Trophoblast cell (in vitro differentiated cells and primary cell): ENCODE measurements at regions not wholly inside any gene's neighbourhood (a gene's known extent, or its start where the extent isn't known, plus 50 kb on each side); places are given as distances from the start of the nearest gene placed in this dataset.

Experiments
- DNase-seq, 2 donors: peaks; one replicate each; pipeline ENCODE4 v3.0.0-alpha.2; 2016
- H2AFZ ChIP-seq: 2 replicates; pipeline ENCODE4 v1.6.1; 2013; ENCODE audit warnings: low read length, moderate library complexity, mild to moderate bottlenecking; ENCODE audit not compliant: insufficient read depth, poor library complexity
- H2AK5ac ChIP-seq: 2 replicates; pipeline ENCODE4 v1.6.1; 2013; ENCODE audit warnings: mild to moderate bottlenecking, low read length
- H2BK120ac ChIP-seq: 2 replicates; pipeline ENCODE4 v1.6.1; 2013; ENCODE audit warnings: low read length, mild to moderate bottlenecking, moderate library complexity; ENCODE audit not compliant: insufficient read depth, poor library complexity
- H2BK12ac ChIP-seq: 2 replicates; pipeline ENCODE4 v1.6.1; 2013; ENCODE audit warnings: mild to moderate bottlenecking, low read length, moderate library complexity
- H2BK5ac ChIP-seq: 2 replicates; pipeline ENCODE4 v1.6.1; 2013; ENCODE audit warnings: low read length, low read depth, moderate library complexity, mild to moderate bottlenecking; ENCODE audit not compliant: poor library complexity
- H3K14ac ChIP-seq: 2 replicates; pipeline ENCODE4 v1.6.1; 2013; ENCODE audit warnings: mild to moderate bottlenecking, low read length
- H3K18ac ChIP-seq: 2 replicates; pipeline ENCODE4 v1.6.1; 2013; ENCODE audit warnings: mild to moderate bottlenecking, low read length
- H3K23ac ChIP-seq: 2 replicates; pipeline ENCODE4 v1.6.1; 2013; ENCODE audit warnings: low read length
- H3K27ac ChIP-seq: 2 replicates; pipeline ENCODE4 v1.5.1; 2013; ENCODE audit warnings: low read depth, mild to moderate bottlenecking, inconsistent platforms, low read length, moderate library complexity
- H3K27me3 ChIP-seq: 2 replicates; pipeline ENCODE4 v1.6.1; 2013; ENCODE audit warnings: inconsistent platforms, mild to moderate bottlenecking, low read length, moderate library complexity; ENCODE audit not compliant: insufficient read depth
- H3K36me3 ChIP-seq, 2 experiments: 1 replicate in 1 of 2; 2 replicates in 1 of 2; pipeline ENCODE4 v1.6.1; 2013; ENCODE audit warnings: low read length in 2 of 2, mild to moderate bottlenecking in 2 of 2, moderate library complexity in 1 of 2; ENCODE audit not compliant: insufficient read depth in 2 of 2, control insufficient read depth in 1 of 2
- H3K4ac ChIP-seq: 2 replicates; pipeline ENCODE4 v1.6.1; 2013; ENCODE audit warnings: low read depth, mild to moderate bottlenecking, low read length, moderate library complexity
- H3K4me1 ChIP-seq, 2 experiments: 1 replicate in 1 of 2; 2 replicates in 1 of 2; pipeline ENCODE4 v1.6.1; 2013; ENCODE audit warnings: low read length in 2 of 2, mild to moderate bottlenecking in 2 of 2, moderate library complexity in 1 of 2; ENCODE audit not compliant: insufficient read depth in 2 of 2, control insufficient read depth in 1 of 2
- H3K4me2 ChIP-seq: 2 replicates; pipeline ENCODE4 v1.6.1; 2013; ENCODE audit warnings: inconsistent platforms, mild to moderate bottlenecking, low read length, moderate library complexity
- H3K4me3 ChIP-seq: 2 replicates; pipeline ENCODE4 v1.5.1; 2013; ENCODE audit warnings: mild to moderate bottlenecking, low read depth, low read length, inconsistent platforms
- H3K79me1 ChIP-seq: one replicate; pipeline ENCODE4 v1.6.1; 2013; ENCODE audit warnings: low read length
- H3K79me2 ChIP-seq: 2 replicates; pipeline ENCODE4 v1.6.1; 2013; ENCODE audit warnings: low read length, mild to moderate bottlenecking; ENCODE audit not compliant: control insufficient read depth, insufficient read depth, poor library complexity
- H3K9ac ChIP-seq: 2 replicates; pipeline ENCODE4 v1.6.1; 2013; ENCODE audit warnings: mild to moderate bottlenecking, low read length
- H3K9me3 ChIP-seq: 2 replicates; pipeline ENCODE4 v1.6.1; 2013; ENCODE audit warnings: low read depth, mild to moderate bottlenecking, control low read depth, inconsistent platforms, low read length; ENCODE audit not compliant: insufficient read depth
- H4K12ac ChIP-seq: 2 replicates; pipeline ENCODE4 v1.6.1; 2013; ENCODE audit warnings: low read depth, mild to moderate bottlenecking, low read length, moderate library complexity
- H4K8ac ChIP-seq: 2 replicates; pipeline ENCODE4 v1.6.1; 2013; ENCODE audit warnings: low read depth, mild to moderate bottlenecking, low read length, moderate library complexity
- H4K91ac ChIP-seq: one replicate; pipeline ENCODE4 v1.6.1; 2013; ENCODE audit warnings: low read depth, mild to moderate bottlenecking, low read length, moderate library complexity
- WGBS: extraction: QIAGEN DNeasy Blood & Tissue Kit; methylation state at CpG from one replicate; pipeline ENCODE4 v1.1.7; 2013; ENCODE audit warnings: missing lambda C conversion rate; ENCODE audit not compliant: insufficient read length, insufficient coverage; ENCODE audit errors: extremely low coverage; 5-methylcytosine and 5-hydroxymethylcytosine counted together

GRCh38 chr15:79230766-79231165 lies 51.8 kb upstream of the ANKRD34C start:
- H3K4ac ChIP-seq: no peak overlapping the region
- H3K4me2 ChIP-seq: no peak overlapping the region
- no peak overlapping the region for H3K14ac ChIP-seq
- no peaks in the 10 kb centered on the region for H3K79me1 ChIP-seq
- H3K4me1 ChIP-seq: no peaks in the 10 kb centered on the region
- no peak overlapping the region for H2AK5ac ChIP-seq
- H3K18ac ChIP-seq: no peak overlapping the region
- no peak overlapping the region for H4K91ac ChIP-seq
- H2AFZ ChIP-seq: no peak overlapping the region
- H2BK12ac ChIP-seq: no peak overlapping the region
- H3K23ac ChIP-seq: no peak overlapping the region
- H3K27ac ChIP-seq: no peak overlapping the region
- no peak overlapping the region for H2BK5ac ChIP-seq
- H3K36me3 ChIP-seq: no peaks in the 10 kb centered on the region
- H4K12ac ChIP-seq: no peak overlapping the region
- H3K9ac ChIP-seq: no peak overlapping the region
- H3K4me3 ChIP-seq: no peak overlapping the region
- DNase-seq: no peak
- H2BK120ac ChIP-seq: no peak overlapping the region
- WGBS: no CpG with 5 or more reads among the region's 5 CpGs
- no peaks in the 10 kb centered on the region for H3K27me3 ChIP-seq
- H3K9me3 ChIP-seq: no peaks in the 10 kb centered on the region
- H3K79me2 ChIP-seq: no peaks in the 10 kb centered on the region
- H4K8ac ChIP-seq: no peak overlapping the region

GRCh38 chr15:79222808-79223207 lies 59.7 kb upstream of the ANKRD34C start:
- Histone ChIP-seq H4K91ac (no peak overlapping the region), H3K4me2 (no peak overlapping the region), H3K79me1 (no peaks in the 10 kb centered on the region), H3K18ac (no peak overlapping the region), H3K4me3 (no peak overlapping the region), H4K12ac (no peak overlapping the region), H3K36me3 (no peaks in the 10 kb centered on the region), H2BK12ac (peak overlapping the region; percentile 6), H2BK120ac (no peak overlapping the region), H2AK5ac (no peak overlapping the region), H3K4ac (no peak overlapping the region), H3K27ac (no peak overlapping the region), H2AFZ (no peak overlapping the region), H3K9me3 (no peaks in the 10 kb centered on the region), H3K9ac (no peak overlapping the region), H3K27me3 (no peaks in the 10 kb centered on the region), H3K79me2 (no peaks in the 10 kb centered on the region), H3K4me1 (peaks cover 5 to 8% of the 10 kb centered on the region in 2 experiments), H3K14ac (no peak overlapping the region), H2BK5ac (no peak overlapping the region), H3K23ac (no peak overlapping the region), H4K8ac (no peak overlapping the region)
- no peak for DNase-seq
- WGBS: no CpG with 5 or more reads among the region's 2 CpGs

- WGBS: no CpG with 5 or more reads among the region's 2 CpGs
- Histone ChIP-seq H3K27ac (no peak overlapping the region), H3K27me3 (no peaks in the 10 kb centered on the region), H3K79me2 (no peaks in the 10 kb centered on the region), H3K18ac (no peak overlapping the region), H2BK12ac (no peak overlapping the region), H2BK120ac (no peak overlapping the region), H3K36me3 (no peaks in the 10 kb centered on the region), H2BK5ac (no peak overlapping the region), H4K8ac (no peak overlapping the region), H3K4ac (no peak overlapping the region), H3K4me2 (no peak overlapping the region), H3K4me1 (peaks cover 5 to 8% of the 10 kb centered on the region in 2 experiments), H4K12ac (no peak overlapping the region), H3K14ac (no peak overlapping the region), H2AFZ (no peak overlapping the region), H3K4me3 (no peak overlapping the region), H3K9me3 (no peaks in the 10 kb centered on the region), H3K9ac (no peak overlapping the region), H2AK5ac (no peak overlapping the region), H3K79me1 (no peaks in the 10 kb centered on the region), H3K23ac (no peak overlapping the region), H4K91ac (no peak overlapping the region)
- DNase-seq: peak; percentile 91 to 92
These were observed 60.8 kb upstream of the ANKRD34C start for GRCh38 chr15:79221696-79222095.

- no peak overlapping the region for H4K91ac ChIP-seq
- no peaks in the 10 kb centered on the region for H3K36me3 ChIP-seq
- no peak overlapping the region for H3K23ac ChIP-seq
- no peak overlapping the region for H4K12ac ChIP-seq
- no peaks in the 10 kb centered on the region for H3K79me2 ChIP-seq
- no peaks in the 10 kb centered on the region for H3K79me1 ChIP-seq
- no peak overlapping the region for H3K14ac ChIP-seq
- H3K9ac ChIP-seq: no peak overlapping the region
- no peaks in the 10 kb centered on the region for H3K27me3 ChIP-seq
- H3K4me2 ChIP-seq: no peak overlapping the region
- H3K4me3 ChIP-seq: no peak overlapping the region
- H3K9me3 ChIP-seq: no peaks in the 10 kb centered on the region
- no peak overlapping the region for H3K18ac ChIP-seq
- peaks cover 5 to 8% of the 10 kb centered on the region in 2 experiments for H3K4me1 ChIP-seq
- H2BK5ac ChIP-seq: no peak overlapping the region
- no peak overlapping the region for H2AFZ ChIP-seq
- H2BK120ac ChIP-seq: no peak overlapping the region
- H4K8ac ChIP-seq: no peak overlapping the region
- no CpG with 5 or more reads among the region's 4 CpGs for WGBS
- no peak for DNase-seq
- no peak overlapping the region for H3K27ac ChIP-seq
- no peak overlapping the region for H2BK12ac ChIP-seq
- no peak overlapping the region for H3K4ac ChIP-seq
- no peak overlapping the region for H2AK5ac ChIP-seq
These were observed 63.0 kb upstream of the ANKRD34C start for GRCh38 chr15:79219393-79220056.
